K562 (cell line): ENCODE measurements at regions not wholly inside any gene's neighbourhood (a gene's known extent, or its start where the extent isn't known, plus 50 kb on each side); places are given as distances from the start of the nearest gene placed in this dataset.

Experiments
- HDAC1 ChIP-seq, 2 experiments: fragments of 450-650 bp; IDR thresholded peaks; 2 replicates each; pipeline ENCODE4 v1.6.1; 2016 to 2017; ENCODE audit warnings: inconsistent platforms in 1 of 2, mild to moderate bottlenecking in 1 of 2, moderate library complexity in 1 of 2
- HEY1 ChIP-seq: fragments of 250-450 bp; sonication (Bioruptor Pico); IDR thresholded peaks from 2 replicates; pipeline ENCODE4 v1.5.0; 2020; ENCODE audit warnings: mild to moderate bottlenecking, moderate library complexity, borderline replicate concordance
- TF ChIP-seq, protein P1 (sequence below): sonication (generic); formaldehyde crosslinking; IDR thresholded peaks from 2 replicates; pipeline ENCODE4 v1.9.0; 2022; ENCODE audit warnings: mild to moderate bottlenecking, missing genetic modification reagents

- TF ChIP-seq HDAC1 (IDR thresholded peaks at IDR 0.05): no peak
- no peak for TF ChIP-seq HEY1 (CRISPR knock-in tag)
- TF ChIP-seq, protein P1, sequence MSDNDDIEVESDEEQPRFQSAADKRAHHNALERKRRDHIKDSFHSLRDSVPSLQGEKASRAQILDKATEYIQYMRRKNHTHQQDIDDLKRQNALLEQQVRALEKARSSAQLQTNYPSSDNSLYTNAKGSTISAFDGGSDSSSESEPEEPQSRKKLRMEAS (CRISPR knock-in tag): no peak
Measured at GRCh38 chr6:168934660-168935627, 318.7 kb downstream of the THBS2 start.
